GM12878 (cell line): ENCODE measurements at regions not wholly inside any gene's neighbourhood (a gene's known extent, or its start where the extent isn't known, plus 50 kb on each side); places are given as distances from the start of the nearest gene placed in this dataset.
"Not testable (repeated sequence)": the region's sequence is repeated elsewhere in the genome, so short reads cannot be mapped to it uniquely, and the experiment has no call there.

Experiments
- ATAC-seq: fragments of 200-7000 bp; cut with Tn5 transposase; 3 replicates; pipeline ENCODE4 v1.9.1; 2020; ENCODE audit warnings: mild to moderate bottlenecking, moderate library complexity
- BruUV-seq: library from RNA; stranded (reverse); fragments of 400-500 nt; replicated peaks from 2 replicates; lab custom pipeline; 2021; lab: Mats Ljungman, UMichigan
- CTCF ChIA-PET: fragments of 300-600 bp; sonication (Branson Sonifier 250); formaldehyde crosslinking; extraction: SDS; loops from one replicate; lab custom pipeline; 2021; ENCODE audit warnings: inconsistent platforms; lab: Yijun Ruan, JAX
- POLR2A ChIA-PET: fragments of 350-600 bp; formaldehyde crosslinking; extraction: SDS; loops from one replicate; lab custom pipeline; 2021; ENCODE audit warnings: inconsistent platforms; lab: Charles Lee
- RAD21 ChIA-PET: fragments of 300-600 bp; sonication (Branson Sonifier 250); formaldehyde crosslinking; loops from one replicate; lab custom pipeline; 2023; ENCODE audit warnings: antibody characterized with exemption; ENCODE audit not compliant: unreplicated experiment; lab: Charles Lee
- SMC1A ChIA-PET: fragments of 300-600 bp; sonication (Branson Sonifier 250); formaldehyde crosslinking; loops from one replicate; lab custom pipeline; 2023; ENCODE audit not compliant: unreplicated experiment, uncharacterized antibody; lab: Charles Lee
- DNase-seq: peaks from one replicate; pipeline ENCODE4 v3.0.0-alpha.2; 2011; ENCODE audit warnings: low read depth, low spot score
- FAIRE-seq: peaks from 3 replicates; lab custom pipeline; 2011; peaks lifted over from hg19 to GRCh38; lab: Jason Lieb, UNC
- H2AFZ ChIP-seq: 2 replicates; pipeline ENCODE4 v1.6.0; 2011; ENCODE audit warnings: low read depth, low read length, control low read depth; ENCODE audit not compliant: control insufficient read depth
- H3K27ac ChIP-seq: 2 replicates; pipeline ENCODE4 v1.5.1; 2011; ENCODE audit warnings: control low read depth; ENCODE audit not compliant: control insufficient read depth, insufficient read depth
- H3K27me3 ChIP-seq, 2 experiments: replicated peaks in 1 of 2; 2 replicates each; pipeline versions ENCODE4 v1.6.0 to v1.6.1; 2011; ENCODE audit warnings: low read length in 1 of 2; ENCODE audit not compliant: control insufficient read depth in 2 of 2, insufficient read depth in 2 of 2
- H3K36me3 ChIP-seq, 2 experiments: 2 replicates each; pipeline ENCODE4 v1.5.1; 2011; ENCODE audit warnings: low read length in 1 of 2; ENCODE audit not compliant: control insufficient read depth in 2 of 2, insufficient read depth in 2 of 2
- H3K4me1 ChIP-seq: 2 replicates; pipeline ENCODE4 v1.6.1; 2011; ENCODE audit warnings: mild to moderate bottlenecking, low read length, moderate library complexity, mixed read lengths; ENCODE audit not compliant: control insufficient read depth, insufficient read depth
- H3K4me2 ChIP-seq: 2 replicates; pipeline ENCODE4 v1.6.0; 2011; ENCODE audit warnings: control low read depth; ENCODE audit not compliant: control insufficient read depth, insufficient read depth
- H3K4me3 ChIP-seq: fragments of 200-600 bp; sonication (generic); 2 replicates; pipeline ENCODE4 v1.5.1; 2016
- H3K79me2 ChIP-seq: 2 replicates; pipeline ENCODE4 v1.6.0; 2011; ENCODE audit warnings: low read length; ENCODE audit not compliant: control insufficient read depth, insufficient read depth
- H3K9ac ChIP-seq: 2 replicates; pipeline ENCODE4 v1.8.0; 2011; ENCODE audit warnings: low read length, control low read depth, mixed read lengths; ENCODE audit not compliant: control insufficient read depth, insufficient read depth
- H3K9me3 ChIP-seq: replicated peaks from 3 replicates; pipeline ENCODE4 v1.5.1; 2011; ENCODE audit warnings: mild to moderate bottlenecking, low read length; ENCODE audit not compliant: control insufficient read depth, insufficient read depth
- H4K20me1 ChIP-seq: 2 replicates; pipeline ENCODE4 v1.6.0; 2011; ENCODE audit not compliant: control insufficient read depth, insufficient read depth
- GATAD2B ChIP-seq: fragments of 450-650 bp; conservative IDR thresholded peaks from 2 replicates; pipeline ENCODE4 v1.6.1; 2017; ENCODE audit warnings: low read depth, mild to moderate bottlenecking, moderate library complexity
- MAX ChIP-seq: IDR thresholded peaks from 2 replicates; pipeline ENCODE4 v1.6.1; 2012; ENCODE audit warnings: low read depth, low read length, improper control_type of control experiment
- MTA2 ChIP-seq: fragments of 450-650 bp; IDR thresholded peaks from 2 replicates; pipeline ENCODE4 v1.6.1; 2016; ENCODE audit warnings: low read depth, mild to moderate bottlenecking, moderate library complexity
- PAX5 ChIP-seq: IDR thresholded peaks from 2 replicates; pipeline ENCODE4 v1.6.1; 2011; ENCODE audit warnings: low read depth, low read length, borderline replicate concordance
- POLR2A ChIP-seq: IDR thresholded peaks from 2 replicates; pipeline ENCODE4 v1.6.1; 2011; ENCODE audit warnings: low read depth, mild to moderate bottlenecking, low read length
- SIX5 ChIP-seq: IDR thresholded peaks from 2 replicates; pipeline ENCODE4 v1.6.1; 2011; ENCODE audit warnings: mild to moderate bottlenecking, low read depth, low read length, moderate library complexity; ENCODE audit not compliant: severe bottlenecking
- ZNF384 ChIP-seq: IDR thresholded peaks from 2 replicates; pipeline ENCODE4 v1.6.1; 2012; ENCODE audit warnings: low read depth, mild to moderate bottlenecking, low read length, improper control_type of control experiment, borderline replicate concordance
- WGBS: methylation state at CpG from one replicate; pipeline ENCODE4 v1.1.6; 2016; ENCODE audit warnings: low lambda C conversion rate; ENCODE audit not compliant: insufficient replicate concordance, insufficient coverage; ENCODE audit errors: missing lambda C conversion rate; 5-methylcytosine and 5-hydroxymethylcytosine counted together
- in situ Hi-C: fragments of 300-500 bp; cut with MboI; formaldehyde crosslinking; loops from 9 replicates; pipeline ENCODE4 v1.14.3; 2018; ENCODE audit warnings: mixed read lengths
- intact Hi-C: fragments of 100-400 bp; cut with micrococcal nuclease; formaldehyde crosslinking; loops from one replicate; pipeline ENCODE4 v1.14.2; 2022; ENCODE audit not compliant: unreplicated experiment
- TF ChIP-seq, protein P1 (sequence below): fragments of 450-650 bp; IDR thresholded peaks from 2 replicates; pipeline ENCODE4 v1.6.1; 2016; ENCODE audit warnings: mild to moderate bottlenecking
- TF ChIP-seq, protein P2 (sequence below): IDR thresholded peaks from 2 replicates; pipeline ENCODE4 v1.6.1; 2012; ENCODE audit warnings: low read depth, low read length, improper control_type of control experiment
- TF ChIP-seq, protein P3 (sequence below): fragments of 450-650 bp; formaldehyde crosslinking; IDR thresholded peaks from 2 replicates; pipeline ENCODE4 v1.5.0; 2022; ENCODE audit warnings: mild to moderate bottlenecking, missing genetic modification characterization

GRCh38 chrX:77017093-77017492, 430.1 kb upstream of the FGF16 start:
- no peak overlapping the region for H3K9ac ChIP-seq
- 64% methylated on average over 3 of the region's 3 CpGs for WGBS
- intact Hi-C loops: no loop called here

GRCh38 chrX:77046180-77046810, 400.9 kb upstream of the FGF16 start:
- H3K27me3 ChIP-seq, DNase-seq, FAIRE-seq, POLR2A ChIA-PET, ATAC-seq, H3K79me2 ChIP-seq, SMC1A ChIA-PET, H4K20me1 ChIP-seq, H3K9ac ChIP-seq, intact Hi-C loops, H3K27ac ChIP-seq, BruUV-seq, CTCF ChIA-PET, in situ Hi-C loops, RAD21 ChIA-PET, H3K4me3 ChIP-seq, H3K9me3 ChIP-seq, H3K4me1 ChIP-seq, H3K4me2 ChIP-seq, H3K36me3 ChIP-seq, H2AFZ ChIP-seq: not testable (repeated sequence)
- 45% methylated on average over 29 of the region's 29 CpGs for WGBS

More at GRCh38 chrX:77017093-77017492, 430.1 kb upstream of the FGF16 start:
- Histone ChIP-seq H3K27me3 (no peaks in the 10 kb centered on the region), H3K4me1 (no peaks in the 10 kb centered on the region), H4K20me1 (no peaks in the 10 kb centered on the region), H2AFZ (no peak overlapping the region), H3K79me2 (no peaks in the 10 kb centered on the region), H3K27ac (no peak overlapping the region), H3K4me3 (no peak overlapping the region), H3K4me2 (no peak overlapping the region)
- POLR2A ChIA-PET: no interaction called here
- RAD21 ChIA-PET: no interaction called here
- in situ Hi-C loops: no loop called here
- FAIRE-seq: no peak
- SMC1A ChIA-PET: no interaction called here
- no TSS peak for BruUV-seq
- TF ChIP-seq, protein P1, sequence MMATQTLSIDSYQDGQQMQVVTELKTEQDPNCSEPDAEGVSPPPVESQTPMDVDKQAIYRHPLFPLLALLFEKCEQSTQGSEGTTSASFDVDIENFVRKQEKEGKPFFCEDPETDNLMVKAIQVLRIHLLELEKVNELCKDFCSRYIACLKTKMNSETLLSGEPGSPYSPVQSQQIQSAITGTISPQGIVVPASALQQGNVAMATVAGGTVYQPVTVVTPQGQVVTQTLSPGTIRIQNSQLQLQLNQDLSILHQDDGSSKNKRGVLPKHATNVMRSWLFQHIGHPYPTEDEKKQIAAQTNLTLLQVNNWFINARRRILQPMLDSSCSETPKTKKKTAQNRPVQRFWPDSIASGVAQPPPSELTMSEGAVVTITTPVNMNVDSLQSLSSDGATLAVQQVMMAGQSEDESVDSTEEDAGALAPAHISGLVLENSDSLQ: no peak
- TF ChIP-seq MAX (no peak), ZNF384 (no peak), PAX5 (no peak), SIX5 (no peak), MTA2 (no peak), POLR2A (no peak), GATAD2B (no peak)
- TF ChIP-seq, protein P2, sequence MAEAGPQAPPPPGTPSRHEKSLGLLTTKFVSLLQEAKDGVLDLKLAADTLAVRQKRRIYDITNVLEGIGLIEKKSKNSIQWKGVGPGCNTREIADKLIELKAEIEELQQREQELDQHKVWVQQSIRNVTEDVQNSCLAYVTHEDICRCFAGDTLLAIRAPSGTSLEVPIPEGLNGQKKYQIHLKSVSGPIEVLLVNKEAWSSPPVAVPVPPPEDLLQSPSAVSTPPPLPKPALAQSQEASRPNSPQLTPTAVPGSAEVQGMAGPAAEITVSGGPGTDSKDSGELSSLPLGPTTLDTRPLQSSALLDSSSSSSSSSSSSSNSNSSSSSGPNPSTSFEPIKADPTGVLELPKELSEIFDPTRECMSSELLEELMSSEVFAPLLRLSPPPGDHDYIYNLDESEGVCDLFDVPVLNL: no peak
- TF ChIP-seq, protein P3, sequence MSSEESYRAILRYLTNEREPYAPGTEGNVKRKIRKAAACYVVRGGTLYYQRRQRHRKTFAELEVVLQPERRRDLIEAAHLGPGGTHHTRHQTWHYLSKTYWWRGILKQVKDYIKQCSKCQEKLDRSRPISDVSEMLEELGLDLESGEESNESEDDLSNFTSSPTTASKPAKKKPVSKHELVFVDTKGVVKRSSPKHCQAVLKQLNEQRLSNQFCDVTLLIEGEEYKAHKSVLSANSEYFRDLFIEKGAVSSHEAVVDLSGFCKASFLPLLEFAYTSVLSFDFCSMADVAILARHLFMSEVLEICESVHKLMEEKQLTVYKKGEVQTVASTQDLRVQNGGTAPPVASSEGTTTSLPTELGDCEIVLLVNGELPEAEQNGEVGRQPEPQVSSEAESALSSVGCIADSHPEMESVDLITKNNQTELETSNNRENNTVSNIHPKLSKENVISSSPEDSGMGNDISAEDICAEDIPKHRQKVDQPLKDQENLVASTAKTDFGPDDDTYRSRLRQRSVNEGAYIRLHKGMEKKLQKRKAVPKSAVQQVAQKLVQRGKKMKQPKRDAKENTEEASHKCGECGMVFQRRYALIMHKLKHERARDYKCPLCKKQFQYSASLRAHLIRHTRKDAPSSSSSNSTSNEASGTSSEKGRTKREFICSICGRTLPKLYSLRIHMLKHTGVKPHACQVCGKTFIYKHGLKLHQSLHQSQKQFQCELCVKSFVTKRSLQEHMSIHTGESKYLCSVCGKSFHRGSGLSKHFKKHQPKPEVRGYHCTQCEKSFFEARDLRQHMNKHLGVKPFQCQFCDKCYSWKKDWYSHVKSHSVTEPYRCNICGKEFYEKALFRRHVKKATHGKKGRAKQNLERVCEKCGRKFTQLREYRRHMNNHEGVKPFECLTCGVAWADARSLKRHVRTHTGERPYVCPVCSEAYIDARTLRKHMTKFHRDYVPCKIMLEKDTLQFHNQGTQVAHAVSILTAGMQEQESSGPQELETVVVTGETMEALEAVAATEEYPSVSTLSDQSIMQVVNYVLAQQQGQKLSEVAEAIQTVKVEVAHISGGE (CRISPR knock-in tag): no peak
- TF ChIP-seq, all 136 proteins: peak for 0
- no peaks in the 10 kb centered on the region for H3K36me3 ChIP-seq
- no peaks in the 10 kb centered on the region for H3K9me3 ChIP-seq
- DNase-seq (no peak), ATAC-seq (no peak)
- CTCF ChIA-PET: no interaction called here
